Activated T-helper 2 cell treated with anti-CD3 and anti-CD28 coated beads, Interferon-gamma antibody, Interleukin-2, Interleukin-4, amounts not matched to agents 10 μg/mL and 5 μg/mL and 100 μg/mL, durations not matched to agents 14 hours and 24 hours and 36 hours (primary cell): ENCODE measurements at regions not wholly inside any gene's neighbourhood (a gene's known extent, or its start where the extent isn't known, plus 50 kb on each side); places are given as distances from the start of the nearest gene placed in this dataset.
"Not testable (repeated sequence)": the region's sequence is repeated elsewhere in the genome, so short reads cannot be mapped to it uniquely, and the experiment has no call there.

Experiments used
- DNase-seq: peaks from one replicate; pipeline ENCODE4 v3.0.0; 2021; ENCODE audit warnings: low spot score
- H3K27ac Mint-ChIP-seq: one replicate; pipeline ENCODE4 v1.8.0; 2021; ENCODE audit warnings: mixed read lengths
- H3K27me3 Mint-ChIP-seq: one replicate; pipeline ENCODE4 v1.8.0; 2021; ENCODE audit warnings: low read depth, mixed read lengths
- H3K36me3 Mint-ChIP-seq: one replicate; pipeline ENCODE4 v1.8.0; 2021; ENCODE audit warnings: low read depth, mixed read lengths
- H3K4me1 Mint-ChIP-seq: one replicate; pipeline ENCODE4 v1.8.0; 2021; ENCODE audit warnings: low read depth, mixed read lengths
- H3K4me3 Mint-ChIP-seq: one replicate; pipeline ENCODE4 v1.8.0; 2021; ENCODE audit warnings: low read depth, mild to moderate bottlenecking, moderate library complexity, mixed read lengths
- H3K9me3 Mint-ChIP-seq: one replicate; pipeline ENCODE4 v1.8.0; 2021; ENCODE audit warnings: mixed read lengths
- intact Hi-C: fragments of 100-400 bp; cut with micrococcal nuclease; formaldehyde crosslinking; loops from one replicate; pipeline ENCODE4 v1.15.1; 2023

DNA sequence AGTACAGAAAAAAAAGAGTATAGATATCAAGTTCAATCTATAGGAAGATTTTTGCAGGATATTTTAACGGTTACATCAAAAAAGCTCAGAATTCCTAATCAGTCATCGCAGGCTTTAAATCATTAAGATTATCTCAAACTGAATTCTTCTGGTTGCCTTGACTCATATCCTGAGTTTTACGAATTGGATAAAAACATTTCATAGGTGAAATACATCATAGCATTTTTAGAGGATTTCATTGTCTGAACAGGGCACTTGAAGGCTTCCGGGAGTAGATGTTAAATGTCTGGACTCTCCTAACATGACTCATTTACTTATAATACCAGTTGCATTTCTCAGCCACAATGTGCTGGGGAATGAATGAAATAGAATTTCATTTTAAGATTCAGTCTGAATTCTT, 2216.6 kb upstream of the RAG2 start:
- H3K27me3 Mint-ChIP-seq, result no peaks in the 10 kb centered on the region
- H3K4me1 Mint-ChIP-seq, result no peaks in the 10 kb centered on the region
- DNase-seq, result no peak
- no peak overlapping the region for H3K27ac Mint-ChIP-seq
- H3K9me3 Mint-ChIP-seq, result peaks cover 54% of the 10 kb centered on the region
- intact Hi-C loops, result no loop called here
- no peaks in the 10 kb centered on the region for H3K36me3 Mint-ChIP-seq
- H3K4me3 Mint-ChIP-seq, result no peak overlapping the region

DNA sequence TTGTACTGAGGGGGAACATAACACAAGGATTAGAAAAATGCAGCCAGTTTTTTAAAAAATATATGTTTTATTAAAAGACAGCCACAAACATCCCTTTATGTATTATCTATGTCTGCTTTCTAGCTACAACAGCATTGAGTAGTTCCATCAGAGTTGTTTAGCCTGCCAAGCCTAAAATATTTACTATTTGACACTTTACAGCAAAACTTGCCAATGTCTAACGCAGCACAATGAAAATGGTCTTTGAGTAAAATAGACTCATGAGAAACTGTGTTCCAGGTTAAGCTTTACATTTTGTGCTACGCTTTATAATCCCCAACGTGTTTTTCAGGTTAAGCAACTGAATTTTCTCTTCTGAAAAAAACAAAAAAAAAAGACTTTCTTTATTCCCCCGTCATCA, 2211.5 kb upstream of the RAG2 start:
- intact Hi-C loops, result no loop called here
- H3K27me3 Mint-ChIP-seq, result no peaks in the 10 kb centered on the region
- peaks cover 24% of the 10 kb centered on the region for H3K9me3 Mint-ChIP-seq
- no peak overlapping the region for H3K4me3 Mint-ChIP-seq
- H3K4me1 Mint-ChIP-seq, result no peaks in the 10 kb centered on the region
- H3K27ac Mint-ChIP-seq, result no peak overlapping the region
- no peaks in the 10 kb centered on the region for H3K36me3 Mint-ChIP-seq
- no peak for DNase-seq

DNA sequence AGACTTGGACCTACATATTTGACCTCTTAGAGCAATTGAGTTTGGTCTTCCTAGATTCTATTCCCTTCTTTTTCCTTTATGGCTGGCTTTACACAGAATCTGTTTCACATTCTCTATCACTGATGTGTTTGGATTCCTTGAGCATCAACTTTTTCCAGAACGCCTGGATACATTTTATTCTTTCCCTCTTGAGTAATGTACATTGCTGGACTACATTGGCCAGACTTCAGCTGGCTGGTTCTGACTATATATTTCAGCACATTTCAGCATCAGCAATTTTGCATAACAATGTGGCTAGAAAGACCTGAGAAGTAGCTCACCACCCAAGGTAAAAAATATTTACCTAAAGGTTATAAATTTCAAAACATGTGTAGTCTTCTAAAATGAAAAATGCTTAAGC, 2198.2 kb upstream of the RAG2 start:
- Mint-ChIP-seq H3K4me3 (no peak overlapping the region), H3K27ac (no peak overlapping the region), H3K9me3 (peaks cover 8% of the 10 kb centered on the region), H3K4me1 (no peaks in the 10 kb centered on the region), H3K36me3 (no peaks in the 10 kb centered on the region), H3K27me3 (no peaks in the 10 kb centered on the region)
- intact Hi-C loops, result no loop called here
- DNase-seq, result no peak

DNA sequence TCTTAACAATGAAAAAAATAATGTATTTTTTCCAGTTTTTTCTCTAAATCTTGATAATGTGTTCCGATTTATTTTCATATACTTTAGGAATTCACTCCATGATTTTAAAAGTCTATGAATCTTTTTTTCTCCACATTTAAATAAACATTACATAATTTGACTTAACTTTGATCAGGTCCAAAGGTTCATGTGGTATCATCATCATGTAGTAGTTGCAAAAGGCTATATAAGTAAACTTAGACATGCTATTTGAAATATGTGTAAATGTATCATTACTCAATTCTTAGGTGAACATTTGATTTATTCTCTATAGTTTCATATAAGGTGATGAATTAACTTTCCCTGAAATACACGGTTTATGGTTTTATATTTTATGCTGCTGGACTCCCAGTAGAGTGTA, 2197.0 kb upstream of the RAG2 start:
- intact Hi-C loops, result no loop called here
- no peaks in the 10 kb centered on the region for H3K27me3 Mint-ChIP-seq
- H3K4me1 Mint-ChIP-seq, result no peaks in the 10 kb centered on the region
- DNase-seq, result no peak
- no peak overlapping the region for H3K27ac Mint-ChIP-seq
- H3K36me3 Mint-ChIP-seq, result no peaks in the 10 kb centered on the region
- peaks cover 8% of the 10 kb centered on the region for H3K9me3 Mint-ChIP-seq
- no peak overlapping the region for H3K4me3 Mint-ChIP-seq

DNA sequence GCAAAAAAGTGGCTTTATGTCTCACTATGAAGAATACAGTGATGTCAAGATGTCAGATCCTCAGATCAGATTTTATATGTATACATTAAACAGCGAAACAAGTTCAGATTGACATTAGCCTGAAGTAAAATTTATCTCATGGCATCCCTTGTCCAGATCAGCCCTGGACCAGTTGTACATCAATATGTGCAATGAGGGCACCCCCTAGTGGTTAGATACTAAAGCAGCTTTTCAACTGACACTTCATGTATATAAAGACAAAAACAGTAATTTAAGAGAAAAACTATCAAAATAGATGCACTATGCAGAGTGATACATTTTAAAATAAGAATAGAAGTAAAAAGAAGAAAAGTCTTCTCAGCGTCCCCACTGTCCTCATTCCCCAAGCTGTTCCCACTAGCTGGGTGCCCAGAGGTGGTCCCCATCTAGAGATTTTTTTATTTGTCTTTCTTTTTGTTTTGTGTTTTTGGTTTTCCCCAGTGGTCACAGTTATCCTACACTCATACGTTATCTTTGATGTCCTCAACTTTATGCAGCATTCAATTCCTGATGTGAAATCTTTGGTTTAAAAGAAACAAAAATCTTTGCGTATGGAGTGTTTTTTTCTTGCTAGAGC, 2193.4 kb upstream of the RAG2 start:
- H3K36me3 Mint-ChIP-seq, result no peaks in the 10 kb centered on the region
- H3K4me1 Mint-ChIP-seq, result no peaks in the 10 kb centered on the region
- intact Hi-C loops, result no loop called here
- H3K4me3 Mint-ChIP-seq, result no peak overlapping the region
- H3K27ac Mint-ChIP-seq, result no peak overlapping the region
- H3K9me3 Mint-ChIP-seq, result peaks cover 13% of the 10 kb centered on the region
- DNase-seq, result no peak
- H3K27me3 Mint-ChIP-seq, result no peaks in the 10 kb centered on the region

DNA sequence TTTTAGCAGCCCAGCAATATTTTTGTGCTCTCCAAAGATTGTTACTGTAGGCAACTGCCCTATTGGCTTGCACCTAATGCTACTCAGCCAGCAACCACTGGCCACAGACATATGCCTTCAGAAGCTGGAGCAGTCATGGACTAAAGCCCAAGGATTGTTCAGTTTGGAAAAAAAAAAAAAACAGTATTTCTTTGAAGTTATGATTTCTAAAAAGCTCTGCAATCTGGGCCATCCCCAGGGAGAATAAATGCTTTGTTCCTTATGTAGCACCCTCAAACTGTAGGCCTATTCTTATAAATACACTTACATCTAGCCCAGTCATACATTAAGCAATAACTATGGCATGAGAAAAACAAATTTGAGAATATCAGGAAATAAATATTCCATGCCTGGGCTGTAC, 2190.5 kb upstream of the RAG2 start:
- Mint-ChIP-seq H3K4me1 (no peaks in the 10 kb centered on the region), H3K9me3 (peaks cover 28% of the 10 kb centered on the region), H3K4me3 (no peak overlapping the region), H3K27me3 (no peaks in the 10 kb centered on the region), H3K36me3 (no peaks in the 10 kb centered on the region), H3K27ac (no peak overlapping the region)
- intact Hi-C loops, result no loop called here
- DNase-seq, result no peak

DNA sequence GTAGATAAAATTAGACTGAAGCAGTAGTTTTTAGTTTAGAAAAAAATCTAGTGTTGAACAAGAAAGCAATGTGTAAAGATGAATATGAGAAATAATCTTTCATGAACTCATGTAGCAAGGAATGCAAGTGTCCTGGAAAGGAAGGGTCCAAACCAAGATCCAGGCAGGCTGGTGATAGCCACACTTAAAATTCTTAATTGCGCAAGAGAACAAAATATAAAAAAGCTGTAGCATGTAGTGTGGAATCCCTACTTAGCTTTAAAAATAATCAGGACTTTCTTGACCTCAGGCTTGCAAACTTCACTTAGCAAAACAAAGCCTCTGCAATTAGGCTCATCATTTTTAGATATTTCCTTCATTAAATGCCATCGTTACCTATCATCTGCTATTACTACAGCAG, 2186.1 kb upstream of the RAG2 start:
- DNase-seq, result no peak
- no peaks in the 10 kb centered on the region for H3K36me3 Mint-ChIP-seq
- intact Hi-C loops, result no loop called here
- H3K4me1 Mint-ChIP-seq, result no peaks in the 10 kb centered on the region
- H3K27me3 Mint-ChIP-seq, result no peaks in the 10 kb centered on the region
- peaks cover 40% of the 10 kb centered on the region for H3K9me3 Mint-ChIP-seq
- H3K4me3 Mint-ChIP-seq, result no peak overlapping the region
- no peak overlapping the region for H3K27ac Mint-ChIP-seq

DNA sequence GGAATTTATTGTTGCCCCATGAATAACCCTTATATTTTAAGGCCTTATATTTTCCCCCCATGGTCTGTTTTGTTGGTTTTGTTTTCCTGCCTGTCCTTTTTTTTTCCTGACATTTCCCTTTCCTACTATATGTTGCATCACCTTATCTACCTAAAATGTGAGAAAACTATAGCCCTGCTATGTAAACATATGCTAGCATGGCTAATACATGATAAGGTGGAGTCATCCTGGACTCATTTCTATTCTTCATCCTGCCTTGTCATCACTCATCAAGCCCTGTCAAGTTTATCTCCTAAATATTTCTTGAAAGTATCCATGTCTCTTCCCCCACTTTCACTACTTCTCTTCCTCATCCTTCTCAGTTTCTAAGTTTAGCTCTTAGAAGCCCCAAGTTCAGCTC, 2168.8 kb upstream of the RAG2 start:
- no peak for DNase-seq
- no peak overlapping the region for H3K4me3 Mint-ChIP-seq
- no peaks in the 10 kb centered on the region for H3K36me3 Mint-ChIP-seq
- H3K27me3 Mint-ChIP-seq, result no peaks in the 10 kb centered on the region
- H3K4me1 Mint-ChIP-seq, result no peaks in the 10 kb centered on the region
- intact Hi-C loops, result no loop called here
- H3K27ac Mint-ChIP-seq, result no peak overlapping the region
- H3K9me3 Mint-ChIP-seq, result peaks cover 48% of the 10 kb centered on the region

DNA sequence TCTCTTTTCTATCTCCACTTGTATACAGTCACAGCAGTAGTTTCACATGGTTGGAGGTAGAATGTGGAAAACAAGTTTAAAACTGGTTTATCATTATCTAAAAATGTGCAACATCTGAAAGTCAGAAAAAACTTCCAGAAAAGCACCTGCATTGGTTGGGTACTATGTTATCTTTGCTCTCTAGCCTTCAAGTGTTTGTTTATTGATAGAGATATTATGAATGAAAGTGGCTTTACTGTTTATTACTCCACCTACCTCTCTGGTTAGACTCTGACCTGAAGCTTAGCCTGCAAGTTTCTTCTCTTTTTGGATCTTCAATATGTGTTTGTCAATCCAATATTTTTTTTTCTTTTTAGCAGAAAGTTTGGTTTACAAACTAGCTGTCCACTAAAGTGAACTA, 2161.4 kb upstream of the RAG2 start:
- H3K27me3 Mint-ChIP-seq, result no peaks in the 10 kb centered on the region
- no peaks in the 10 kb centered on the region for H3K36me3 Mint-ChIP-seq
- intact Hi-C loops, result no loop called here
- no peak for DNase-seq
- H3K4me1 Mint-ChIP-seq, result no peaks in the 10 kb centered on the region
- peaks cover 29% of the 10 kb centered on the region for H3K9me3 Mint-ChIP-seq
- no peak overlapping the region for H3K27ac Mint-ChIP-seq
- H3K4me3 Mint-ChIP-seq, result no peak overlapping the region

DNA sequence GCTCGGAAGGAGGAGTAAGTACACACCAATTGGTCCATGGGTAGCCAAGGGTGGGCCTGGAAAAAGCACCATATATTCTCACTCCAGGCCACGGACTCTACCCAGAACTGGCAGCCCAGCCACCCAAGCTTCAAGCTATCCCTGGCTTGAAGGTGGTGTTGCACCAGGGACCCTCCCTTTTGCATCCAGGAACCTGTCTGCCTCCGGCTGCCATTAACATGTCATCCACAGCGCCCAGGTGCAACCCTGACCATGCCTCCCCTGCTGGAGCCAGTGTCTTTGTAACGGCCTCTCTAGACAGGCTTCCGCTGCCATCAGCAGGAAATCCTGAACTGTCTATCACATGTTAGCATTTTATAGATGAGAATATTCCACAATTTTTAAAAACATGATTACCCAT, 2158.5 kb upstream of the RAG2 start:
- H3K4me3 Mint-ChIP-seq, result no peak overlapping the region
- no peaks in the 10 kb centered on the region for H3K4me1 Mint-ChIP-seq
- H3K36me3 Mint-ChIP-seq, result no peaks in the 10 kb centered on the region
- no peak overlapping the region for H3K27ac Mint-ChIP-seq
- peaks cover 34% of the 10 kb centered on the region for H3K9me3 Mint-ChIP-seq
- DNase-seq, result no peak
- no peaks in the 10 kb centered on the region for H3K27me3 Mint-ChIP-seq
- intact Hi-C loops, result no loop called here

DNA sequence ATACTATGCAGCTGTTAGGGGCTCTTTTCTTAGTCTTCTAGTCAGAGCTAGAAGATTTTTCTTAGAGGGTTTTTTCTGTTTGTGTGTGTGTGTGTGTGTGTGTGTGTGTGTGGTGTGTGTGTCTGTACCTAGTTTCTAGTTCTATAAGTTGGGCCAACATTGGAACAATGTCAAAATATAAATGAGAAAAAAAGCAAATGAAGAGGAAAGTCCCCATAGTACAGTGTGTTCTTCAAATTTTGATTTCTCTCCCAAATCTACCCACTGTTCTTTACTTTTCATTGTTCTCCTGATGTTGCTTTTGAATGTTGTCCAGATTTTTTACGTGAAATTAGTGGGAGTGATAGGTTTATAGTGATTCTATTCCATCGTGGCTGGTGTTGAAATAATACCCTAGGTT, 2153.4 kb upstream of the RAG2 start:
- intact Hi-C loops, result no loop called here
- Mint-ChIP-seq H3K4me1 (no peaks in the 10 kb centered on the region), H3K4me3 (no peak overlapping the region), H3K27ac (no peak overlapping the region), H3K27me3 (no peaks in the 10 kb centered on the region), H3K9me3 (peaks cover 33% of the 10 kb centered on the region), H3K36me3 (no peaks in the 10 kb centered on the region)
- no peak for DNase-seq

DNA sequence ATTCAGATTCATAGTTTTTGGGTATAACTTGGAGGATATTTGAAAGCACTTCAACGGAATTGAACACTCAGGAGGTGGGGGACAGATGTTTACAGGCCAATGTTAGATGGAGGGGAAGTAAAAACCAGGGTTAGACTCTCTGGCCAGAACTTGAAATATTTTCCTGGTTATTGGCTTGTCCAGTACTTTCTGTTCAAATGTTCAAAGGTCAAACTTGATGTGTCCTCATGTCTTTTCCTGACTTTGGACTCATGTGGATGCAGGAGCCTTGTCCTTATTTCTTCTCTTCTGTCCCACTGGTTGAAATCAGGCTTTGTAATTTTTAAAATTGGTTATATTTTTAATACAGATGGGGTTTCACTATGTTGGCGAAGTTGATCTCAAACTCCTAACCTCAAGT, 2148.5 kb upstream of the RAG2 start:
- intact Hi-C loops, H3K4me3 Mint-ChIP-seq, H3K27ac Mint-ChIP-seq, DNase-seq, H3K4me1 Mint-ChIP-seq, H3K27me3 Mint-ChIP-seq, H3K36me3 Mint-ChIP-seq: not testable (repeated sequence)
- H3K9me3 Mint-ChIP-seq, result peaks cover 21% of the 10 kb centered on the region

DNA sequence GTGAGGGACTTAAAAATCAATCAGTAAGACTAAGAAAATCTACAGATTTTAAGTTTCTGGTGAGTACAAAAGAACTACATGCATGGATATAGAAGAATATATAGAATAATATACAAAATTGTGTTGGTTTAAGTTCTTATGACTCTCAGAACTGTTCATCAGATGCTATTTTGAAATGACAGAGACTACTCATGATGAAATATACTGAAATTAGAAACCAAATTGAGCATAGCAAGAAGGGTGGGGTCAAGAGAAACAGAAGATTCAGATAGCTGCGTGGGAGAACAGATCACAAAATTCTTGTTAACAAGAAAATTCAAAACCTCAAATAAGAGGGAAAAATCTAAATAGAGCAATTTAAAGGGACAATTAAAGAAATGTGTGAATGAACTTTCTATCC, 2125.3 kb upstream of the RAG2 start:
- DNase-seq, result no peak
- peaks cover 31% of the 10 kb centered on the region for H3K9me3 Mint-ChIP-seq
- H3K4me1 Mint-ChIP-seq, result no peaks in the 10 kb centered on the region
- H3K27ac Mint-ChIP-seq, result no peak overlapping the region
- no peak overlapping the region for H3K4me3 Mint-ChIP-seq
- intact Hi-C loops, result no loop called here
- no peaks in the 10 kb centered on the region for H3K27me3 Mint-ChIP-seq
- H3K36me3 Mint-ChIP-seq, result no peaks in the 10 kb centered on the region

DNA sequence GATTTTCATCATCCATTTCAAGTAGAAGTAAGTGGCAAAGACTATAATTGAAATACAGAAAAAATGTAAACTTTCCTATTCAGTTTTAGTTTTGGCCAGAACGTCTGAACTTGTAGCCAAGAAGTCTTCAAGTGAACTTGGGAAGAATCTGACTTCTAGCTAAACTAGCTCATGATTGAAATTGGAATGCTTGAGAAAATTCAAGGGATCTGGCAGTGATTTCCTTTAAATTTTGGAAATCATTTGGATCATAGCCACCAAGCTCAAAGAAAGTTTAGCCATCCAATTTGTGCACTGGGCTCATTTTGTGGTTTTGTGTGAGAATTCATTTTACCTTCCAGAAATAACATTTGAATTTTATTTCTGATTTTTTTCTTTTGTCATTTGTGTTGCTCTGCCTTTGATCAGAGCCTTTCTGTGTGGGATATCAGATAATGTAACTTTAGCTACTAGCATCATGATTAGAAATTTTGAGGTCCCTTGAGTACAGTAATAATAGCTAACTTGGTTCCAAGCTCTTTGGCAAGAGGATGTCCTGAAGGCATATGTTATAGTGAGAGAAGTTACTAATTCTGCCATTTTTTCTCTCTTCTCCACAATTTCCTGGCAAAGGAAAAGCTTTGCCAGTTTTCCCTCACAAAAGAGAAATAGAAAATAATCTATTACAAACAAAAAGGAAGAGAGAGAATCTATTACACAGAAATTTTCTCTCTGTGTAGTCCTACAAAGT, 2123.7 kb upstream of the RAG2 start:
- no peaks in the 10 kb centered on the region for H3K4me1 Mint-ChIP-seq
- no peaks in the 10 kb centered on the region for H3K36me3 Mint-ChIP-seq

More for the DNA sequence above, 2123.7 kb upstream of the RAG2 start:
- intact Hi-C loops, result no loop called here
- no peaks in the 10 kb centered on the region for H3K27me3 Mint-ChIP-seq
- H3K9me3 Mint-ChIP-seq, result peaks cover 28% of the 10 kb centered on the region
- no peak overlapping the region for H3K27ac Mint-ChIP-seq
- DNase-seq, result no peak
- no peak overlapping the region for H3K4me3 Mint-ChIP-seq
